ENCODE measurements at regions not wholly inside any gene's neighbourhood (a gene's known extent, or its start where the extent isn't known, plus 50 kb on each side); places are given as distances from the start of the nearest gene placed in this dataset.

DNA sequence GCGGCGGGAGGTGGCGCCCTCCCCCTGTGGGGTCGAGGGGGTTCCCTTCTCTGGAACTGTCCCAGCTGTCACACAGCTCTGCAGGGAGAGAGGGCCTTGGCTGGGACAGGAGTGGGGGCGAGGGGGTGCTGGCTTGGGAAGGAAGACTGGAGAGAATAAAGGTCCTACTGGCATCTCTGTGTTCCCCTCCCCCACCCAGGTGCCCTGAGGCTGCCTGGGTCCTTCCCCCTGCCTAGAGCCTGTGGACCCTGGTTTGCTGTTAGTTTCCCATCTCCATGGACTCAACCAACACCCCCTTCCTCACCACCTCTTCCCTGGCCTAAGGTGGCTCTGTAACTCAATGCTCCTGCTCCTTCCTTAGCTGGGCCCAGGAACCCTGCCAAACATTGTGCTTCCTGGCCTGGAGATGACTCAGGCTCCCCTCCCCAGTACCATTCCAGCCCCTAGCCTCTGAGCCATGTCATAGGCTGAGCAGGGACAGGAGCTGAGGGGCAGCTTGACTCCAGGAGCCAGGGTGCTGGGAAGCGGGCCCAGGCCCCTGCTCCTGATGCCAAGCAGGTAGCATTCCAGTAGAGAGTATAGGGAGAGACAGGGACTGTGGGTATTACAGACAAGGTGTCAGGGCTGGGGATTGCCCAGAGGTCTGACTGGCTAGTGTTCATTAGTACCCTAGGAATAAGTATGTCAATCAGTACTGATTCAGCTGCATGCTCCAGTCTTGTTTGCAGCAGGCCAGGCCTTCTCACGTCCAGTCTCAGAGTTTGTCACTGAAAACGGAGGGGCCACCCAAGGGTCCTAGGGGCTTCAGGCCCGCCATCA, 100.7 kb downstream of the EFNB1 start:
- TF ChIP-seq ETV6 (conservative IDR thresholded peaks at IDR 0.05 in 1 of 2, IDR thresholded peaks at IDR 0.05 in 1 of 2; ENCODE audit: borderline replicate concordance in 1 of 2, low read depth in 1 of 2), result no peak
- TF ChIP-seq, protein P1, sequence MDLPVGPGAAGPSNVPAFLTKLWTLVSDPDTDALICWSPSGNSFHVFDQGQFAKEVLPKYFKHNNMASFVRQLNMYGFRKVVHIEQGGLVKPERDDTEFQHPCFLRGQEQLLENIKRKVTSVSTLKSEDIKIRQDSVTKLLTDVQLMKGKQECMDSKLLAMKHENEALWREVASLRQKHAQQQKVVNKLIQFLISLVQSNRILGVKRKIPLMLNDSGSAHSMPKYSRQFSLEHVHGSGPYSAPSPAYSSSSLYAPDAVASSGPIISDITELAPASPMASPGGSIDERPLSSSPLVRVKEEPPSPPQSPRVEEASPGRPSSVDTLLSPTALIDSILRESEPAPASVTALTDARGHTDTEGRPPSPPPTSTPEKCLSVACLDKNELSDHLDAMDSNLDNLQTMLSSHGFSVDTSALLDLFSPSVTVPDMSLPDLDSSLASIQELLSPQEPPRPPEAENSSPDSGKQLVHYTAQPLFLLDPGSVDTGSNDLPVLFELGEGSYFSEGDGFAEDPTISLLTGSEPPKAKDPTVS (IDR thresholded peaks at IDR 0.05; ENCODE audit: low read depth, low read length), result no peak
- TF ChIP-seq SMAD1 (IDR thresholded peaks at IDR 0.05; ENCODE audit: low read depth, partially characterized antibody), result no peak
- no peak for TF ChIP-seq CHD4 (IDR thresholded peaks at IDR 0.05)
- no peak for TF ChIP-seq CREB1 (IDR thresholded peaks at IDR 0.05; ENCODE audit: low read depth)
- TF ChIP-seq BCL3 (IDR thresholded peaks at IDR 0.05; ENCODE audit: borderline replicate concordance, insufficient read depth, low read depth, low read length, poor library complexity, severe bottlenecking), result no peak
- no peak for TF ChIP-seq RFX5 (IDR thresholded peaks at IDR 0.05; ENCODE audit: low read depth, low read length)
- TF ChIP-seq RAD21 (IDR thresholded peaks at IDR 0.05; ENCODE audit: insufficient read depth, low read depth, low read length), result no peak
- no peak for TF ChIP-seq ZSCAN29 (IDR thresholded peaks at IDR 0.05)
- TF ChIP-seq E4F1 (IDR thresholded peaks at IDR 0.05; ENCODE audit: borderline replicate concordance, partially characterized antibody), result no peak
- no peak for TF ChIP-seq BHLHE40 (IDR thresholded peaks at IDR 0.05; ENCODE audit: borderline replicate concordance in 1 of 2, low read depth in 2 of 2, low read length in 1 of 2)
- H3K27me3 ChIP-seq (replicated peaks in 1 of 2; ENCODE audit: control insufficient read depth in 2 of 2, insufficient read depth in 2 of 2, low read length in 1 of 2), result no peaks in the 10 kb centered on the region
- POLR2A ChIA-PET, result no interaction called here
- H3K9me3 ChIP-seq (replicated peaks; ENCODE audit: control insufficient read depth, insufficient read depth, low read length), result no peaks in the 10 kb centered on the region
- in situ Hi-C loops (cut with MboI) (no loop called here), intact Hi-C loops (cut with micrococcal nuclease; ENCODE audit: unreplicated experiment) (no loop called here)
- no TSS peak for BruUV-seq (replicated peaks)
- SMC1A ChIA-PET (ENCODE audit: uncharacterized antibody, unreplicated experiment), result no interaction called here
- CTCF ChIA-PET, result no interaction called here
- no peak overlapping the region for H2AFZ ChIP-seq (ENCODE audit: control insufficient read depth, low read depth, low read length)
- H3K4me3 ChIP-seq, result no peak overlapping the region
- no peaks in the 10 kb centered on the region for H3K4me1 ChIP-seq (ENCODE audit: control insufficient read depth, insufficient read depth, low read length)
- H4K20me1 ChIP-seq (ENCODE audit: control insufficient read depth, insufficient read depth), result 0 out of 2 replicates have a peak, but pooled peaks cover 2% of the 10 kb centered on the region
- RAD21 ChIA-PET (ENCODE audit: unreplicated experiment), result no interaction called here
- 28% methylated on average over 9 of the region's 9 CpGs for WGBS (ENCODE audit: insufficient coverage, insufficient replicate concordance, low lambda C conversion rate, missing lambda C conversion rate)
- H3K27ac ChIP-seq (ENCODE audit: control insufficient read depth, insufficient read depth), result no peak overlapping the region
- H3K79me2 ChIP-seq (ENCODE audit: control insufficient read depth, insufficient read depth, low read length), result no peaks in the 10 kb centered on the region
- no peak overlapping the region for H3K4me2 ChIP-seq (ENCODE audit: control insufficient read depth, insufficient read depth)
- H3K9ac ChIP-seq (ENCODE audit: control insufficient read depth, insufficient read depth, low read length), result no peak overlapping the region
- no peaks in the 10 kb centered on the region for H3K36me3 ChIP-seq (ENCODE audit: control insufficient read depth in 2 of 2, insufficient read depth in 2 of 2, low read length in 1 of 2)
- no peak for DNase-seq (ENCODE audit: low read depth, low spot score)
- ATAC-seq, result no peak
- FAIRE-seq, result no peak

All from GM12878 (cell line).